ENCODE measurements at regions not wholly inside any gene's neighbourhood (a gene's known extent, or its start where the extent isn't known, plus 50 kb on each side); places are given as distances from the start of the nearest gene placed in this dataset.

GRCh38 chr17:5800646-5801045 lies 216.3 kb upstream of the NLRP1 start:
- no peak for DNase-seq
- in situ Hi-C loops (cut with HindIII; ENCODE audit: low pct_ligation_motif_present, low pct_unique_long_range_greater_than_20kb, low sequenced_read_pairs) = no loop called here

- in situ Hi-C loops (cut with HindIII; ENCODE audit: low pct_ligation_motif_present, low pct_unique_long_range_greater_than_20kb, low sequenced_read_pairs) = no loop called here
- no peak for DNase-seq
Measured at GRCh38 chr17:5804251-5804650, 219.9 kb upstream of the NLRP1 start.

GRCh38 chr17:5809056-5809455 lies 224.7 kb upstream of the NLRP1 start:
- DNase-seq = no peak
- in situ Hi-C loops (cut with HindIII; ENCODE audit: low pct_ligation_motif_present, low pct_unique_long_range_greater_than_20kb, low sequenced_read_pairs) = no loop called here

- no peak for DNase-seq
- in situ Hi-C loops (cut with HindIII; ENCODE audit: low pct_ligation_motif_present, low pct_unique_long_range_greater_than_20kb, low sequenced_read_pairs) = no loop called here
Measured at GRCh38 chr17:5809580-5810188, 225.4 kb upstream of the NLRP1 start.

- in situ Hi-C loops (cut with HindIII; ENCODE audit: low pct_ligation_motif_present, low pct_unique_long_range_greater_than_20kb, low sequenced_read_pairs) = no loop called here
Measured at GRCh38 chr17:5812590-5812989, 228.3 kb upstream of the NLRP1 start.

GRCh38 chr17:5813357-5813756 lies 229.0 kb upstream of the NLRP1 start:
- no peak for DNase-seq
- in situ Hi-C loops (cut with HindIII; ENCODE audit: low pct_ligation_motif_present, low pct_unique_long_range_greater_than_20kb, low sequenced_read_pairs) = no loop called here

More at GRCh38 chr17:5812590-5812989, 228.3 kb upstream of the NLRP1 start:
- no peak for DNase-seq

GRCh38 chr17:5815396-5815795 lies 231.1 kb upstream of the NLRP1 start:
- DNase-seq = no peak
- in situ Hi-C loops (cut with HindIII; ENCODE audit: low pct_ligation_motif_present, low pct_unique_long_range_greater_than_20kb, low sequenced_read_pairs) = no loop called here

- DNase-seq = no peak
- in situ Hi-C loops (cut with HindIII; ENCODE audit: low pct_ligation_motif_present, low pct_unique_long_range_greater_than_20kb, low sequenced_read_pairs) = no loop called here
Measured at GRCh38 chr17:5816491-5817070, 232.3 kb upstream of the NLRP1 start.

GRCh38 chr17:5817475-5818395 lies 233.4 kb upstream of the NLRP1 start:
- in situ Hi-C loops (cut with HindIII; ENCODE audit: low pct_ligation_motif_present, low pct_unique_long_range_greater_than_20kb, low sequenced_read_pairs) = no loop called here
- DNase-seq = no peak

GRCh38 chr17:5819396-5819795 lies 235.1 kb upstream of the NLRP1 start:
- DNase-seq = no peak
- in situ Hi-C loops (cut with HindIII; ENCODE audit: low pct_ligation_motif_present, low pct_unique_long_range_greater_than_20kb, low sequenced_read_pairs) = no loop called here

- in situ Hi-C loops (cut with HindIII; ENCODE audit: low pct_ligation_motif_present, low pct_unique_long_range_greater_than_20kb, low sequenced_read_pairs) = no loop called here
- DNase-seq = no peak
Measured at GRCh38 chr17:5819921-5820685, 235.8 kb upstream of the NLRP1 start.

- peak; percentile 82 for DNase-seq
Measured at GRCh38 chr17:5820721-5821456, 236.6 kb upstream of the NLRP1 start.

GRCh38 chr17:5821803-5822202 lies 237.5 kb upstream of the NLRP1 start:
- no peak for DNase-seq
- in situ Hi-C loops (cut with HindIII; ENCODE audit: low pct_ligation_motif_present, low pct_unique_long_range_greater_than_20kb, low sequenced_read_pairs) = no loop called here

More at GRCh38 chr17:5820721-5821456, 236.6 kb upstream of the NLRP1 start:
- in situ Hi-C loops (cut with HindIII; ENCODE audit: low pct_ligation_motif_present, low pct_unique_long_range_greater_than_20kb, low sequenced_read_pairs) = no loop called here

GRCh38 chr17:5822281-5823060 lies 238.2 kb upstream of the NLRP1 start:
- in situ Hi-C loops (cut with HindIII; ENCODE audit: low pct_ligation_motif_present, low pct_unique_long_range_greater_than_20kb, low sequenced_read_pairs) = no loop called here
- DNase-seq = no peak

- no peak for DNase-seq
- in situ Hi-C loops (cut with HindIII; ENCODE audit: low pct_ligation_motif_present, low pct_unique_long_range_greater_than_20kb, low sequenced_read_pairs) = no loop called here
Measured at GRCh38 chr17:5823219-5823618, 238.9 kb upstream of the NLRP1 start.

- DNase-seq = no peak
- in situ Hi-C loops (cut with HindIII; ENCODE audit: low pct_ligation_motif_present, low pct_unique_long_range_greater_than_20kb, low sequenced_read_pairs) = no loop called here
Measured at GRCh38 chr17:5825717-5826330, 241.5 kb upstream of the NLRP1 start.

- in situ Hi-C loops (cut with HindIII; ENCODE audit: low pct_ligation_motif_present, low pct_unique_long_range_greater_than_20kb, low sequenced_read_pairs) = no loop called here
- DNase-seq = peak; percentile 24
Measured at GRCh38 chr17:5826384-5826783, 242.1 kb upstream of the NLRP1 start.
